HG02870 (cell line): ENCODE measurements at regions not wholly inside any gene's neighbourhood (a gene's known extent, or its start where the extent isn't known, plus 50 kb on each side); places are given as distances from the start of the nearest gene placed in this dataset.

Experiments used
- ATAC-seq: cut with Tn5 transposase; IDR thresholded peaks from one replicate; pipeline ENCODE4 v1.9.1; 2021; ENCODE audit warnings: mild to moderate bottlenecking, moderate library complexity; ENCODE audit not compliant: unreplicated experiment

GRCh38 chr6:209432-210103, 82.7 kb upstream of the DUSP22 start:
- peak; percentile 67 for ATAC-seq

- no peak for ATAC-seq
Observed at GRCh38 chr6:210104-210456, 82.2 kb upstream of the DUSP22 start.

- ATAC-seq, result no peak
Observed at GRCh38 chr6:210778-211374, 81.4 kb upstream of the DUSP22 start.

- ATAC-seq, result no peak
Observed at GRCh38 chr6:211871-212497, 80.3 kb upstream of the DUSP22 start.

GRCh38 chr6:213284-213683, 79.0 kb upstream of the DUSP22 start:
- ATAC-seq, result no peak

GRCh38 chr6:214428-214827, 77.9 kb upstream of the DUSP22 start:
- no peak for ATAC-seq

- no peak for ATAC-seq
Observed at GRCh38 chr6:215335-216034, 76.8 kb upstream of the DUSP22 start.

- ATAC-seq, result no peak
Observed at GRCh38 chr6:217048-217659, 75.1 kb upstream of the DUSP22 start.

GRCh38 chr6:218153-219018, 73.9 kb upstream of the DUSP22 start:
- ATAC-seq, result peak; percentile 38

GRCh38 chr6:219019-219570, 73.2 kb upstream of the DUSP22 start:
- ATAC-seq, result no peak

GRCh38 chr6:219641-220198, 72.6 kb upstream of the DUSP22 start:
- ATAC-seq, result no peak

GRCh38 chr6:220312-220711, 72.0 kb upstream of the DUSP22 start:
- ATAC-seq, result no peak

GRCh38 chr6:220721-221475, 71.4 kb upstream of the DUSP22 start:
- ATAC-seq, result no peak

GRCh38 chr6:221531-222349, 70.5 kb upstream of the DUSP22 start:
- ATAC-seq, result no peak

GRCh38 chr6:222468-222867, 69.8 kb upstream of the DUSP22 start:
- ATAC-seq, result no peak

GRCh38 chr6:223136-223535, 69.2 kb upstream of the DUSP22 start:
- no peak for ATAC-seq

- no peak for ATAC-seq
Observed at GRCh38 chr6:223763-224162, 68.5 kb upstream of the DUSP22 start.

GRCh38 chr6:224350-224749, 67.9 kb upstream of the DUSP22 start:
- ATAC-seq, result no peak
